GM21717 (cell line): ENCODE measurements at regions not wholly inside any gene's neighbourhood (a gene's known extent, or its start where the extent isn't known, plus 50 kb on each side); places are given as distances from the start of the nearest gene placed in this dataset.
"Not testable (repeated sequence)": the region's sequence is repeated elsewhere in the genome, so short reads cannot be mapped to it uniquely, and the experiment has no call there.

Source experiments
- ATAC-seq: cut with Tn5 transposase; IDR thresholded peaks from one replicate; pipeline ENCODE4 v1.9.1; 2021; ENCODE audit warnings: mild to moderate bottlenecking, moderate library complexity; ENCODE audit not compliant: unreplicated experiment

GRCh38 chr20:29411458-29411820 is 1846.0 kb upstream of the DEFB115 start:
- not testable (repeated sequence) for ATAC-seq

GRCh38 chr20:29419378-29419777 is 1838.1 kb upstream of the DEFB115 start:
- no peak for ATAC-seq

- no peak for ATAC-seq
Measured at GRCh38 chr20:29427201-29428060, 1830.0 kb upstream of the DEFB115 start.

GRCh38 chr20:29430531-29430930 is 1826.9 kb upstream of the DEFB115 start:
- no peak for ATAC-seq

GRCh38 chr20:29440721-29441120 is 1816.7 kb upstream of the DEFB115 start:
- not testable (repeated sequence) for ATAC-seq

- ATAC-seq = not testable (repeated sequence)
Measured at GRCh38 chr20:29443206-29443781, 1814.2 kb upstream of the DEFB115 start.

GRCh38 chr20:29443819-29444218 is 1813.6 kb upstream of the DEFB115 start:
- ATAC-seq = peak; percentile 94

- peak; percentile 53 for ATAC-seq
Measured at GRCh38 chr20:29445050-29445907, 1812.2 kb upstream of the DEFB115 start.

GRCh38 chr20:29447517-29448484 is 1809.7 kb upstream of the DEFB115 start:
- not testable (repeated sequence) for ATAC-seq

- ATAC-seq = no peak
Measured at GRCh38 chr20:29448806-29449470, 1808.5 kb upstream of the DEFB115 start.

- no peak for ATAC-seq
Measured at GRCh38 chr20:29452186-29452585, 1805.3 kb upstream of the DEFB115 start.

GRCh38 chr20:29456987-29457693 is 1800.3 kb upstream of the DEFB115 start:
- not testable (repeated sequence) for ATAC-seq

GRCh38 chr20:29472606-29473005 is 1784.9 kb upstream of the DEFB115 start:
- ATAC-seq = no peak

- ATAC-seq = not testable (repeated sequence)
Measured at GRCh38 chr20:29492840-29493239, 1764.6 kb upstream of the DEFB115 start.

GRCh38 chr20:29496767-29497166 is 1760.7 kb upstream of the DEFB115 start:
- not testable (repeated sequence) for ATAC-seq

GRCh38 chr20:29497261-29497671 is 1760.2 kb upstream of the DEFB115 start:
- no peak for ATAC-seq

- ATAC-seq = not testable (repeated sequence)
Measured at GRCh38 chr20:29497684-29498083, 1759.8 kb upstream of the DEFB115 start.

GRCh38 chr20:29500738-29501137 is 1756.7 kb upstream of the DEFB115 start:
- not testable (repeated sequence) for ATAC-seq

GRCh38 chr20:29514634-29515033 is 1742.8 kb upstream of the DEFB115 start:
- not testable (repeated sequence) for ATAC-seq
